Epithelial cell of proximal tubule (primary cell): ENCODE measurements at regions not wholly inside any gene's neighbourhood (a gene's known extent, or its start where the extent isn't known, plus 50 kb on each side); places are given as distances from the start of the nearest gene placed in this dataset.
"Not testable (repeated sequence)": the region's sequence is repeated elsewhere in the genome, so short reads cannot be mapped to it uniquely, and the experiment has no call there.

Source experiments
- DNase-seq: peaks from one replicate; pipeline ENCODE4 v3.0.0-alpha.2; 2011; ENCODE audit warnings: low read depth
- H3K4me3 ChIP-seq: 2 replicates; pipeline ENCODE4 v1.5.1; 2011; ENCODE audit warnings: low read depth, mild to moderate bottlenecking, low read length
- TF ChIP-seq, protein P1 (sequence below): conservative IDR thresholded peaks from 2 replicates; pipeline ENCODE4 v1.5.1; 2012; ENCODE audit warnings: low read depth, mild to moderate bottlenecking, low read length

DNA sequence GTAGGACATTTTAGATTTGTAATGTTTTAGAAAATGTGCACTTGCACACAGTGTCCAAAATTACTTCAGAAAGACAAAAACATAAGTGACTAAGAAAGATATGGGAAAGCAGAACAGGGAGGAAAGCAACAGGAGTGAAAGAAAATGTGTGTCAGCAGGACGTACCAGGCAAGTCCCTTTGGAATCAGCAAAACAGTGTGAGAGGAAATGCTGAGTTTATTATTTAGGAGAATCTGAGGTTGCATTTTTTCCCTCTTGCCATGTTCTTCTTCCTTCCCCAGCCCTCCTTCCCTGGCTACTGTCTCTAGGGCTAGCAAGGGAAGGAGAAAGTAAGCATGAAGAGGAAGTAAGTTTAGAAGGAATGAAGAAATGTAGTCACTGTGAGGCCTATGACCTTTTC, 67.7 kb upstream of the CD163 start:
- TF ChIP-seq, protein P1, sequence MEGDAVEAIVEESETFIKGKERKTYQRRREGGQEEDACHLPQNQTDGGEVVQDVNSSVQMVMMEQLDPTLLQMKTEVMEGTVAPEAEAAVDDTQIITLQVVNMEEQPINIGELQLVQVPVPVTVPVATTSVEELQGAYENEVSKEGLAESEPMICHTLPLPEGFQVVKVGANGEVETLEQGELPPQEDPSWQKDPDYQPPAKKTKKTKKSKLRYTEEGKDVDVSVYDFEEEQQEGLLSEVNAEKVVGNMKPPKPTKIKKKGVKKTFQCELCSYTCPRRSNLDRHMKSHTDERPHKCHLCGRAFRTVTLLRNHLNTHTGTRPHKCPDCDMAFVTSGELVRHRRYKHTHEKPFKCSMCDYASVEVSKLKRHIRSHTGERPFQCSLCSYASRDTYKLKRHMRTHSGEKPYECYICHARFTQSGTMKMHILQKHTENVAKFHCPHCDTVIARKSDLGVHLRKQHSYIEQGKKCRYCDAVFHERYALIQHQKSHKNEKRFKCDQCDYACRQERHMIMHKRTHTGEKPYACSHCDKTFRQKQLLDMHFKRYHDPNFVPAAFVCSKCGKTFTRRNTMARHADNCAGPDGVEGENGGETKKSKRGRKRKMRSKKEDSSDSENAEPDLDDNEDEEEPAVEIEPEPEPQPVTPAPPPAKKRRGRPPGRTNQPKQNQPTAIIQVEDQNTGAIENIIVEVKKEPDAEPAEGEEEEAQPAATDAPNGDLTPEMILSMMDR = no peak
- H3K4me3 ChIP-seq = no peak overlapping the region
- DNase-seq = no peak

DNA sequence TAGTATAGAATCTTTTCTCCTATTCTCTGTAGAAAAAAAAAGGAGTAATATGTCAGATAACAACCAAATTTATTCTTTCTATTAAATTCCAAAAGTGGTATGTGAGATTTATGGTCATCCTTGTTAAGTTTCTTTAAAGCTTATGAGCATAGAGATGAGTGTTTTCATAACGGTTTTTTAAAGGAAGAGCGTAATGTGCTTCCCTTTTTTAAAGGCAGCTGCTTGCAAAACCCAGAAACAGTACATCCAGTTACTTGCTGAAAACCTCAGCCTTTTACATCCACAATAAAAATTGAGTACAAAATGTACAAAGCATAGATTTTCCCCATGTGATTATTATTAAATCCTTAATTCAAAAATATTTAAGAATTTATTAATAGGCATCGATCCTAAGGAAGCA, 53.6 kb upstream of the CD163 start:
- TF ChIP-seq, protein P1 = no peak
- H3K4me3 ChIP-seq = no peak overlapping the region
- DNase-seq = no peak

DNA sequence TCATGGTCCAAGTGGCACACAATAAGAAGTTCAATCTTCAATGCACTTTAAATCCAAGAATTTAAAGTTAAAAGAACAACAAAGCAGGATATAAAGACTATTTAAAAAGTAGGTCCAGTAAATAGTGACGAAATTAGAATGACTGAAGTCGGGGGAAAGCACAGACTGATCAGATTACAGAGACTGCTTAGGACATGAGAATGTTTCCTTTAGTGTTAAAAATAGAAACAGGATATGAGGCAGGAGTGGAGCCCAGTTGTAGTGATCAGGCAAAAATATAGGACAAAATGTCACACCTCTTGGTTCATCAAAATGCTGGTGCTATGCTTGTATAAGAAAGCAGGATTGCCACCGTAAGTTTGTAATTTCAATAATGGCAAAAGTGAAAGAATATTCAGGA, 52.2 kb upstream of the CD163 start:
- H3K4me3 ChIP-seq = no peak overlapping the region
- no peak for DNase-seq
- TF ChIP-seq, protein P1 = no peak

DNA sequence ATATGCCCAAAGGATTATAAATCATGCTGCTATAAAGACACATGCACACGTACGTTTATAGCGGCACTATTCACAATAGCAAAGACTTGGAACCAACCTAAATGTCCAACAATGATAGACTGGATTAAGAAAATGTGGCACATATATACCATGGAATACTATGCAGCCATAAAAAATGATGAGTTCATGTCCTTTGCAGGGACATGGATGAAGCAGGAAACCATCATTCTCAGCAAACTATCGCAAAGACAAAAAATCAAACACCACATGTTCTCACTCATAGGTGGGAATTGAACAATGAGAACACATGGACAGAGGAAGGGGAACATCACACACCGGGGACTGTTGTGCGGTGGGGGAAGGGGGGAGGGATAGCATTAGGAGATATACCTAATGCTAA, 51.3 kb upstream of the CD163 start:
- DNase-seq, H3K4me3 ChIP-seq: not testable (repeated sequence)
